ENCODE measurements at regions not wholly inside any gene's neighbourhood (a gene's known extent, or its start where the extent isn't known, plus 50 kb on each side); places are given as distances from the start of the nearest gene placed in this dataset.

GRCh38 chr20:52768694-52769093 is 203.5 kb upstream of the TSHZ2 start:
- H3K36me3 ChIP-seq (ENCODE audit: low read depth): no peaks in the 10 kb centered on the region
- no peak overlapping the region for H3K4me2 ChIP-seq
- no peak overlapping the region for H3K4me3 ChIP-seq
- no peaks in the 10 kb centered on the region for H3K9me3 ChIP-seq (ENCODE audit: insufficient read depth, low read depth)
- H3K4me1 ChIP-seq (replicated peaks; ENCODE audit: insufficient read depth): no peaks in the 10 kb centered on the region
- CTCF ChIA-PET: no interaction called here
- H3F3A ChIP-seq (ENCODE audit: insufficient read depth, low read depth): no peaks in the 10 kb centered on the region; the same call in 1 of the 2 replicates
- no TSS peak for BruUV-seq (replicated peaks)
- POLR2A ChIA-PET (ENCODE audit: unreplicated experiment): no interaction called here
- intact Hi-C loops (cut with micrococcal nuclease; ENCODE audit: unreplicated experiment): no loop called here
- no peaks in the 10 kb centered on the region for H3K9me2 ChIP-seq (ENCODE audit: insufficient read depth)
- no peak overlapping the region for H2AFZ ChIP-seq
- DNase-seq: no peak
- TF ChIP-seq EZH2 (IDR thresholded peaks at IDR 0.05; ENCODE audit: low read depth) (no peak), CTCF (conservative IDR thresholded peaks at IDR 0.05) (no peak)
- 0 out of 2 replicates have a peak, but pooled peaks cover 2% of the 10 kb centered on the region for H3K27me3 ChIP-seq (ENCODE audit: insufficient read depth, low read depth)
- no peaks in the 10 kb centered on the region for H3K79me2 ChIP-seq (ENCODE audit: low read depth)
- H3K27ac ChIP-seq: no peak overlapping the region
- H4K20me1 ChIP-seq (ENCODE audit: insufficient read depth): no peaks in the 10 kb centered on the region

- Histone ChIP-seq H3K4me2 (no peak overlapping the region), H3K36me3 (ENCODE audit: low read depth) (no peaks in the 10 kb centered on the region), H3F3A (ENCODE audit: insufficient read depth, low read depth) (no peaks in the 10 kb centered on the region; the same call in 1 of the 2 replicates), H3K9me2 (ENCODE audit: insufficient read depth) (no peaks in the 10 kb centered on the region), H2AFZ (no peak overlapping the region), H3K9me3 (ENCODE audit: insufficient read depth, low read depth) (no peaks in the 10 kb centered on the region), H4K20me1 (ENCODE audit: insufficient read depth) (no peaks in the 10 kb centered on the region), H3K79me2 (ENCODE audit: low read depth) (no peaks in the 10 kb centered on the region), H3K27me3 (ENCODE audit: insufficient read depth, low read depth) (peaks cover 9% of the 10 kb centered on the region; the same call in 1 of the 2 replicates), H3K4me1 (replicated peaks; ENCODE audit: insufficient read depth) (no peaks in the 10 kb centered on the region), H3K27ac (no peak overlapping the region), H3K4me3 (no peak overlapping the region)
- ChIA-PET CTCF (no interaction called here), POLR2A (ENCODE audit: unreplicated experiment) (no interaction called here)
- no TSS peak for BruUV-seq (replicated peaks)
- DNase-seq: no peak
- TF ChIP-seq CTCF (conservative IDR thresholded peaks at IDR 0.05): no peak
- no peak for TF ChIP-seq EZH2 (IDR thresholded peaks at IDR 0.05; ENCODE audit: low read depth)
- intact Hi-C loops (cut with micrococcal nuclease; ENCODE audit: unreplicated experiment): no loop called here
Measured at GRCh38 chr20:52766645-52767435, 205.3 kb upstream of the TSHZ2 start.

- Histone ChIP-seq H3K9me2 (ENCODE audit: insufficient read depth) (no peaks in the 10 kb centered on the region), H3K4me1 (replicated peaks; ENCODE audit: insufficient read depth) (no peaks in the 10 kb centered on the region), H2AFZ (no peak overlapping the region), H3K9me3 (ENCODE audit: insufficient read depth, low read depth) (0 out of 2 replicates have a peak, but pooled peaks cover 3% of the 10 kb centered on the region), H4K20me1 (ENCODE audit: insufficient read depth) (no peaks in the 10 kb centered on the region), H3K27me3 (ENCODE audit: insufficient read depth, low read depth) (peaks cover 9% of the 10 kb centered on the region), H3K27ac (no peak overlapping the region), H3K4me2 (no peak overlapping the region), H3K4me3 (no peak overlapping the region), H3K36me3 (ENCODE audit: low read depth) (no peaks in the 10 kb centered on the region), H3F3A (ENCODE audit: insufficient read depth, low read depth) (no peaks in the 10 kb centered on the region), H3K79me2 (ENCODE audit: low read depth) (no peaks in the 10 kb centered on the region)
- BruUV-seq (replicated peaks): no TSS peak
- intact Hi-C loops (cut with micrococcal nuclease; ENCODE audit: unreplicated experiment): no loop called here
- POLR2A ChIA-PET (ENCODE audit: unreplicated experiment): interaction anchor here (0.6 kb wide), 1 partner anchor 384 kb away, joined by 5 read pairs; no protein-coding TSS in a partner anchor
- CTCF ChIA-PET: no interaction called here
- TF ChIP-seq CTCF (conservative IDR thresholded peaks at IDR 0.05): no peak
- no peak for TF ChIP-seq EZH2 (IDR thresholded peaks at IDR 0.05; ENCODE audit: low read depth)
- DNase-seq: no peak
Measured at GRCh38 chr20:52763321-52763853, 208.8 kb upstream of the TSHZ2 start.

All from PC-9 (cell line).